DND-41 (cell line): ENCODE measurements at regions not wholly inside any gene's neighbourhood (a gene's known extent, or its start where the extent isn't known, plus 50 kb on each side); places are given as distances from the start of the nearest gene placed in this dataset.

Source experiments
- EZH2 ChIP-seq: IDR thresholded peaks from 3 replicates; pipeline ENCODE4 v1.6.1; 2012; ENCODE audit warnings: borderline replicate concordance, low read depth, mild to moderate bottlenecking, moderate library complexity, low read length, inconsistent platforms; ENCODE audit not compliant: severe bottlenecking
- TF ChIP-seq, protein P1 (sequence below): IDR thresholded peaks from 2 replicates; pipeline ENCODE4 v1.5.1; 2012; ENCODE audit warnings: borderline replicate concordance, low read length, moderate library complexity, mild to moderate bottlenecking; ENCODE audit not compliant: poor library complexity, severe bottlenecking; ENCODE audit errors: extremely low read depth

DNA sequence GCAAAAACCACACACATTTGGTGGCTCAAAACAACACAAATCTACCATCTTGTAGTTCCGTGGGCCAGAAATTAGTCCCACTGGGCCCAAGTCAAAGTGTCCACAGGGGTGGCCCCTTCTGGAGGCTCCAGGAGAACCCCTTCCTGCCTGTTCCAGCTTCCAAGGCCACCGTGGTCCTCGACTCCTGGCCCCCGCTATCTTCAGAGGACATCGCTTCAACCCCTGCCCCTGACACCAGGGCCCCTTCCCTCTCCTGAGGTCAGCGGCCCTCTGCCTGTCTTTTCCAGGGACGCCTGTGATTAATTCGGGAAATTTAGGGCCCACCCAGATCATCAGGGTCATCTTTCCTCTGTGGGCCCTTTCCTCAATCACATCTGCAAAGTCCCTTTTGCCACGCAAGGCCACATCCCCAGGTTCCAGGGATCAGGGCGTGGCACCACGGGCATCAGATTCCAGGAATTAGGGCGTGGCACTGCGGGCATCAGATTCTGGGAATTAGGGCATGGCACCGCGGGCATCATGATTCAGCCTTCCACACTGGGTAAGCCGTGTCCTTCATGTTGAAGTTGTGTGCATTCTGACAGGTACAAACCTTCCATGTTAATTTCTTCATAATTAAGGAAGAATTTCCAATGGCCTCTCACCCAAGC lies 59.9 kb upstream of the SMOC2 start:
- TF ChIP-seq, protein P1, sequence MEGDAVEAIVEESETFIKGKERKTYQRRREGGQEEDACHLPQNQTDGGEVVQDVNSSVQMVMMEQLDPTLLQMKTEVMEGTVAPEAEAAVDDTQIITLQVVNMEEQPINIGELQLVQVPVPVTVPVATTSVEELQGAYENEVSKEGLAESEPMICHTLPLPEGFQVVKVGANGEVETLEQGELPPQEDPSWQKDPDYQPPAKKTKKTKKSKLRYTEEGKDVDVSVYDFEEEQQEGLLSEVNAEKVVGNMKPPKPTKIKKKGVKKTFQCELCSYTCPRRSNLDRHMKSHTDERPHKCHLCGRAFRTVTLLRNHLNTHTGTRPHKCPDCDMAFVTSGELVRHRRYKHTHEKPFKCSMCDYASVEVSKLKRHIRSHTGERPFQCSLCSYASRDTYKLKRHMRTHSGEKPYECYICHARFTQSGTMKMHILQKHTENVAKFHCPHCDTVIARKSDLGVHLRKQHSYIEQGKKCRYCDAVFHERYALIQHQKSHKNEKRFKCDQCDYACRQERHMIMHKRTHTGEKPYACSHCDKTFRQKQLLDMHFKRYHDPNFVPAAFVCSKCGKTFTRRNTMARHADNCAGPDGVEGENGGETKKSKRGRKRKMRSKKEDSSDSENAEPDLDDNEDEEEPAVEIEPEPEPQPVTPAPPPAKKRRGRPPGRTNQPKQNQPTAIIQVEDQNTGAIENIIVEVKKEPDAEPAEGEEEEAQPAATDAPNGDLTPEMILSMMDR: no peak
- TF ChIP-seq EZH2: no peak
